Transverse colon (tissue), 4 donors: ENCODE measurements at regions not wholly inside any gene's neighbourhood (a gene's known extent, or its start where the extent isn't known, plus 50 kb on each side); places are given as distances from the start of the nearest gene placed in this dataset.

Experiments
- CTCF ChIP-seq, 5 experiments: fragments of 200-600 bp in 3 of 5; fragments of 450-650 bp in 2 of 5; sonication (generic) in 3 of 5; IDR thresholded peaks; 1 replicate in 2 of 5; 2 replicates in 3 of 5; pipeline ENCODE4 v1.5.1; 2016 to 2017; ENCODE audit warnings: antibody characterized with exemption in 5 of 5, inconsistent platforms in 3 of 5, mild to moderate bottlenecking in 2 of 5, moderate library complexity in 1 of 5
- POLR2A ChIP-seq: fragments of 450-650 bp; IDR thresholded peaks from one replicate; pipeline ENCODE4 v1.6.1; 2016; ENCODE audit warnings: antibody characterized with exemption, mild to moderate bottlenecking, moderate library complexity
- POLR2AphosphoS5 ChIP-seq, 3 donors: sonication (generic); formaldehyde crosslinking; IDR thresholded peaks; one replicate each; pipeline ENCODE4 v1.6.1; 2016; ENCODE audit warnings: antibody characterized with exemption in 3 of 3

GRCh38 chr3:34807611-34808010 is 831.7 kb upstream of the ARPP21 start:
- no peak for TF ChIP-seq CTCF (IDR thresholded peaks at IDR 0.05)
- TF ChIP-seq POLR2AphosphoS5 (IDR thresholded peaks at IDR 0.05), result no peak
- TF ChIP-seq POLR2A, result no peak
